Loucy (cell line): ENCODE measurements at regions not wholly inside any gene's neighbourhood (a gene's known extent, or its start where the extent isn't known, plus 50 kb on each side); places are given as distances from the start of the nearest gene placed in this dataset.

Experiments used
- H2AFZ ChIP-seq: fragments of 200-600 bp; sonication (generic); 2 replicates; pipeline ENCODE4 v1.6.0; 2016; ENCODE audit warnings: antibody characterized with exemption, mild to moderate bottlenecking, low read length, moderate library complexity
- H3F3A ChIP-seq: fragments of 200-600 bp; 2 replicates; pipeline ENCODE4 v1.6.0; 2016; ENCODE audit warnings: antibody characterized with exemption, low read depth, mild to moderate bottlenecking
- H3K27me3 ChIP-seq: fragments of 200-600 bp; sonication (generic); 2 replicates; pipeline ENCODE4 v1.6.1; 2014; ENCODE audit warnings: low read length, mild to moderate bottlenecking; ENCODE audit not compliant: insufficient read depth, poor library complexity, severe bottlenecking
- H3K36me3 ChIP-seq: fragments of 200-600 bp; sonication (generic); 2 replicates; pipeline ENCODE4 v1.6.1; 2016; ENCODE audit warnings: low read length; ENCODE audit not compliant: insufficient read depth
- H3K4me1 ChIP-seq: fragments of 200-600 bp; sonication (generic); 2 replicates; pipeline ENCODE4 v1.5.1; 2014; ENCODE audit warnings: low read length, mild to moderate bottlenecking; ENCODE audit not compliant: insufficient read depth, poor library complexity, severe bottlenecking
- H3K4me2 ChIP-seq: fragments of 200-600 bp; sonication (generic); 2 replicates; pipeline ENCODE4 v1.6.0; 2014; ENCODE audit warnings: antibody characterized with exemption, low read length, low read depth, mild to moderate bottlenecking; ENCODE audit not compliant: poor library complexity, severe bottlenecking
- H3K4me3 ChIP-seq: fragments of 200-600 bp; sonication (generic); 2 replicates; pipeline ENCODE4 v1.5.1; 2014; ENCODE audit warnings: low read length, mild to moderate bottlenecking, mixed read lengths; ENCODE audit not compliant: poor library complexity, severe bottlenecking
- H3K79me2 ChIP-seq: fragments of 200-600 bp; sonication (generic); 2 replicates; pipeline ENCODE4 v1.6.1; 2014; ENCODE audit warnings: low read length; ENCODE audit not compliant: insufficient read depth
- H3K9ac ChIP-seq: fragments of 200-600 bp; sonication (generic); 2 replicates; pipeline ENCODE4 v1.6.0; 2014; ENCODE audit warnings: mild to moderate bottlenecking, low read depth, low read length, moderate library complexity; ENCODE audit not compliant: poor library complexity, severe bottlenecking
- H3K9me2 ChIP-seq: fragments of 200-600 bp; sonication (generic); replicated peaks from 2 replicates; pipeline ENCODE4 v1.6.1; 2016; ENCODE audit warnings: low read depth, low read length, mixed read lengths
- H3K9me3 ChIP-seq: fragments of 200-600 bp; sonication (generic); 2 replicates; pipeline ENCODE4 v1.6.1; 2014; ENCODE audit warnings: mild to moderate bottlenecking, antibody characterized with exemption, low read length, low read depth; ENCODE audit not compliant: insufficient read depth
- H4K20me1 ChIP-seq: fragments of 200-600 bp; sonication (generic); 2 replicates; pipeline ENCODE4 v1.6.0; 2014; ENCODE audit warnings: antibody characterized with exemption, low read length, mild to moderate bottlenecking; ENCODE audit not compliant: insufficient read depth, poor library complexity, severe bottlenecking
- CTCF ChIP-seq: fragments of 200-600 bp; sonication (generic); conservative IDR thresholded peaks from 2 replicates; pipeline ENCODE4 v1.5.1; 2014; ENCODE audit warnings: mild to moderate bottlenecking, antibody characterized with exemption, low read length
- EZH2phosphoT487 ChIP-seq: fragments of 200-600 bp; IDR thresholded peaks from 2 replicates; pipeline ENCODE4 v1.6.1; 2018; ENCODE audit warnings: antibody characterized with exemption, mild to moderate bottlenecking, moderate library complexity, borderline replicate concordance

GRCh38 chr13:56864451-56864850, 276.3 kb upstream of the PRR20A start:
- Histone ChIP-seq H3K4me1 (no peaks in the 10 kb centered on the region), H3K4me2 (no peak overlapping the region), H3K4me3 (no peak overlapping the region), H3K36me3 (no peaks in the 10 kb centered on the region), H3K27me3 (no peaks in the 10 kb centered on the region), H4K20me1 (no peaks in the 10 kb centered on the region), H3K79me2 (no peaks in the 10 kb centered on the region), H3K9me2 (no peaks in the 10 kb centered on the region), H3K9ac (no peak overlapping the region), H3K9me3 (no peaks in the 10 kb centered on the region), H2AFZ (no peak overlapping the region), H3F3A (no peaks in the 10 kb centered on the region)
- no peak for TF ChIP-seq CTCF
- TF ChIP-seq EZH2phosphoT487 = no peak

- H3F3A ChIP-seq = no peaks in the 10 kb centered on the region
- H3K9ac ChIP-seq = no peak overlapping the region
- H3K4me2 ChIP-seq = no peak overlapping the region
- H3K36me3 ChIP-seq = no peaks in the 10 kb centered on the region
- no peaks in the 10 kb centered on the region for H3K4me1 ChIP-seq
- no peak overlapping the region for H3K4me3 ChIP-seq
- H3K9me3 ChIP-seq = no peaks in the 10 kb centered on the region
- no peaks in the 10 kb centered on the region for H3K9me2 ChIP-seq
- H3K79me2 ChIP-seq = no peaks in the 10 kb centered on the region
- H4K20me1 ChIP-seq = no peaks in the 10 kb centered on the region
- no peaks in the 10 kb centered on the region for H3K27me3 ChIP-seq
- no peak for TF ChIP-seq EZH2phosphoT487
- TF ChIP-seq CTCF = no peak
- H2AFZ ChIP-seq = no peak overlapping the region
Measured at GRCh38 chr13:56865416-56865815, 275.3 kb upstream of the PRR20A start.

DNA sequence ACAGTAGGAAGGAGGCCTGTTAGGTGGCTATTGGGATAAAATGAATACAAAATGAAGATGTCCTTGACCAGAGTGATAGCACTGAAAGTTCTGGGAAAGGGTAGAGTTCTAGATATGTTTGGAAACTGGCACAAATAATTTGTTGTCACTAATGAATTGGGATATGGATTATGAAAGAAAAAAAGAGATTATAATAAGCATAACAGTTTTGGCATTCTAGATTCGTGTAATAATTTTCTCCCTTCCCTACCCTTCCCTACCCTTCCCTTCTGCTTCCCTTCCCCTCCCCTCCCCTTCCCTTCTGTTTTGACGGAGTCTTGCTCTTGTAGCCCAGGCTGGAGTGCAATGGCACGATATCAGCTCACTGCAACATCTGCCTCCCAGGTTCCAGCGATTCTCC, 271.0 kb upstream of the PRR20A start:
- no peaks in the 10 kb centered on the region for H3K9me2 ChIP-seq
- H3K27me3 ChIP-seq = no peaks in the 10 kb centered on the region
- no peaks in the 10 kb centered on the region for H3K4me1 ChIP-seq
- no peaks in the 10 kb centered on the region for H3F3A ChIP-seq
- H3K9me3 ChIP-seq = no peaks in the 10 kb centered on the region
- no peak overlapping the region for H3K4me3 ChIP-seq
- H4K20me1 ChIP-seq = no peaks in the 10 kb centered on the region
- no peak overlapping the region for H3K4me2 ChIP-seq
- H3K79me2 ChIP-seq = no peaks in the 10 kb centered on the region
- no peak overlapping the region for H2AFZ ChIP-seq
- H3K36me3 ChIP-seq = no peaks in the 10 kb centered on the region
- TF ChIP-seq EZH2phosphoT487 (no peak), CTCF (no peak)
- no peak overlapping the region for H3K9ac ChIP-seq
